H9 (cell line): ENCODE measurements at regions not wholly inside any gene's neighbourhood (a gene's known extent, or its start where the extent isn't known, plus 50 kb on each side); places are given as distances from the start of the nearest gene placed in this dataset.

ENCODE experiments used
- DNase-seq: peaks from one replicate; pipeline ENCODE4 v3.0.0-alpha.2; 2017
- H2AFZ ChIP-seq: one replicate; pipeline ENCODE4 v1.6.1; 2013; ENCODE audit warnings: mild to moderate bottlenecking, low read length, control low read depth, moderate library complexity
- H2AK5ac ChIP-seq: 2 replicates; pipeline ENCODE4 v1.6.1; 2013; ENCODE audit warnings: low read length, control low read depth, mixed read lengths; ENCODE audit not compliant: insufficient read length
- H2BK120ac ChIP-seq: one replicate; pipeline ENCODE4 v1.6.1; 2013; ENCODE audit warnings: low read depth, mild to moderate bottlenecking, low read length, control low read depth, inconsistent platforms; ENCODE audit not compliant: poor library complexity, severe bottlenecking
- H2BK12ac ChIP-seq: 2 replicates; pipeline ENCODE4 v1.6.1; 2013; ENCODE audit warnings: low read length, control low read depth, mixed read lengths, low read depth; ENCODE audit not compliant: insufficient read length
- H2BK15ac ChIP-seq: 2 replicates; pipeline ENCODE4 v1.6.1; 2013; ENCODE audit warnings: low read depth, low read length, control low read depth
- H2BK20ac ChIP-seq: one replicate; pipeline ENCODE4 v1.6.1; 2013; ENCODE audit warnings: low read depth, mild to moderate bottlenecking, low read length, control low read depth, inconsistent platforms; ENCODE audit not compliant: poor library complexity, severe bottlenecking
- H2BK5ac ChIP-seq: 2 replicates; pipeline ENCODE4 v1.6.1; 2013; ENCODE audit warnings: low read length, control low read depth, mixed read lengths; ENCODE audit not compliant: insufficient read length
- H3K14ac ChIP-seq: 2 replicates; pipeline ENCODE4 v1.6.1; 2013; ENCODE audit warnings: low read length, control low read depth; ENCODE audit not compliant: insufficient read depth
- H3K18ac ChIP-seq: 2 replicates; pipeline ENCODE4 v1.6.1; 2013; ENCODE audit warnings: low read depth, mild to moderate bottlenecking, mixed read lengths, low read length, control low read depth; ENCODE audit not compliant: insufficient read length
- H3K23ac ChIP-seq: 2 replicates; pipeline ENCODE4 v1.6.1; 2013; ENCODE audit warnings: low read length, control low read depth, mixed read lengths, low read depth; ENCODE audit not compliant: insufficient read length
- H3K23me2 ChIP-seq: 2 replicates; pipeline ENCODE4 v1.6.1; 2013; ENCODE audit warnings: low read depth, mild to moderate bottlenecking, mixed read lengths, low read length, control low read depth; ENCODE audit not compliant: insufficient read length, poor library complexity, severe bottlenecking
- H3K27ac ChIP-seq: 2 replicates; pipeline ENCODE4 v1.5.1; 2013; ENCODE audit warnings: low read length, control low read depth, mixed read lengths, low read depth; ENCODE audit not compliant: insufficient read length
- H3K27me3 ChIP-seq: 2 replicates; pipeline ENCODE4 v1.6.1; 2013; ENCODE audit warnings: low read length, control low read depth, inconsistent platforms; ENCODE audit not compliant: insufficient read depth
- H3K4ac ChIP-seq: 2 replicates; pipeline ENCODE4 v1.6.1; 2013; ENCODE audit warnings: low read depth, mild to moderate bottlenecking, control low read depth, inconsistent platforms, low read length, moderate library complexity
- H3K4me1 ChIP-seq: 2 replicates; pipeline ENCODE4 v1.6.1; 2013; ENCODE audit warnings: low read length, control low read depth, inconsistent platforms; ENCODE audit not compliant: insufficient read depth
- H3K4me2 ChIP-seq: 2 replicates; pipeline ENCODE4 v1.6.1; 2013; ENCODE audit warnings: low read length, control low read depth, mixed read lengths; ENCODE audit not compliant: insufficient read length, insufficient read depth
- H3K56ac ChIP-seq: 2 replicates; pipeline ENCODE4 v1.6.1; 2013; ENCODE audit warnings: low read depth, mild to moderate bottlenecking, mixed read lengths, low read length, control low read depth; ENCODE audit not compliant: insufficient read length
- H3K79me1 ChIP-seq: 2 replicates; pipeline ENCODE4 v1.6.1; 2013; ENCODE audit warnings: low read depth, mild to moderate bottlenecking, moderate library complexity, low read length, control low read depth, inconsistent platforms; ENCODE audit not compliant: insufficient read depth, poor library complexity, severe bottlenecking
- H3K79me2 ChIP-seq: 2 replicates; pipeline ENCODE4 v1.6.1; 2013; ENCODE audit warnings: low read length, control low read depth, inconsistent platforms; ENCODE audit not compliant: insufficient read depth
- H3K9ac ChIP-seq: 2 replicates; pipeline ENCODE4 v1.6.1; 2013; ENCODE audit warnings: low read length, control low read depth, mixed read lengths; ENCODE audit not compliant: insufficient read length; ENCODE audit errors: extremely low read depth
- H3K9me3 ChIP-seq: one replicate; pipeline ENCODE4 v1.6.1; 2013; ENCODE audit warnings: low read depth, low read length, inconsistent platforms; ENCODE audit not compliant: control insufficient read depth
- H3T11ph ChIP-seq: one replicate; pipeline ENCODE4 v1.6.1; 2013; ENCODE audit warnings: mild to moderate bottlenecking, low read length, control low read depth, inconsistent platforms
- H4K20me1 ChIP-seq: one replicate; pipeline ENCODE4 v1.6.1; 2013; ENCODE audit not compliant: control insufficient read depth, insufficient read length, insufficient read depth
- H4K5ac ChIP-seq: 2 replicates; pipeline ENCODE4 v1.6.1; 2013; ENCODE audit warnings: low read depth, mild to moderate bottlenecking, mixed read lengths, low read length, control low read depth; ENCODE audit not compliant: insufficient read length
- H4K8ac ChIP-seq: replicated peaks from 2 replicates; pipeline ENCODE4 v1.6.1; 2013; ENCODE audit warnings: low read length, control low read depth, mixed read lengths, low read depth; ENCODE audit not compliant: insufficient read length
- H4K91ac ChIP-seq: 2 replicates; pipeline ENCODE4 v1.6.1; 2013; ENCODE audit warnings: low read depth, mild to moderate bottlenecking, moderate library complexity, mixed read lengths, low read length, control low read depth; ENCODE audit not compliant: insufficient read length
- H3K27ac Mint-ChIP-seq, 3 experiments: 2 replicates in 2 of 3; 3 replicates in 1 of 3; pipeline ENCODE4 v1.8.0; 2020 to 2021; ENCODE audit warnings: mixed read lengths in 3 of 3, mild to moderate bottlenecking in 1 of 3, moderate library complexity in 1 of 3
- H3K27me3 Mint-ChIP-seq: 2 replicates; pipeline ENCODE4 v1.8.0; 2021; ENCODE audit warnings: low read depth, mild to moderate bottlenecking, moderate library complexity, mixed read lengths
- H3K36me3 Mint-ChIP-seq, 3 experiments: 2 replicates in 2 of 3; 3 replicates in 1 of 3; pipeline ENCODE4 v1.8.0; 2020 to 2021; ENCODE audit warnings: low read depth in 3 of 3, mixed read lengths in 3 of 3; ENCODE audit not compliant: insufficient read depth in 1 of 3
- H3K4me1 Mint-ChIP-seq, 2 experiments: 2 replicates each; pipeline ENCODE4 v1.8.0; 2020; ENCODE audit warnings: mixed read lengths in 2 of 2
- H3K4me3 Mint-ChIP-seq, 2 experiments: 2 replicates in 1 of 2; 3 replicates in 1 of 2; pipeline ENCODE4 v1.8.0; 2020 to 2021; ENCODE audit warnings: mild to moderate bottlenecking in 2 of 2, mixed read lengths in 2 of 2, moderate library complexity in 1 of 2
- H3K9me3 Mint-ChIP-seq, 2 experiments: 2 replicates in 1 of 2; 3 replicates in 1 of 2; pipeline ENCODE4 v1.8.0; 2020; ENCODE audit warnings: mild to moderate bottlenecking in 2 of 2, mixed read lengths in 2 of 2, moderate library complexity in 1 of 2
- CTCF ChIP-seq: fragments of 200-600 bp; sonication (generic); conservative IDR thresholded peaks from 3 replicates; pipeline ENCODE4 v1.8.0; 2021; ENCODE audit warnings: antibody characterized with exemption, mild to moderate bottlenecking
- WGBS: extraction: QIAGEN DNeasy Blood & Tissue Kit; methylation state at CpG from one replicate; pipeline ENCODE4 v1.1.7; 2013; ENCODE audit warnings: missing lambda C conversion rate, low lambda C conversion rate, mixed read lengths; ENCODE audit not compliant: insufficient read length; ENCODE audit errors: extremely low coverage; 5-methylcytosine and 5-hydroxymethylcytosine counted together

DNA sequence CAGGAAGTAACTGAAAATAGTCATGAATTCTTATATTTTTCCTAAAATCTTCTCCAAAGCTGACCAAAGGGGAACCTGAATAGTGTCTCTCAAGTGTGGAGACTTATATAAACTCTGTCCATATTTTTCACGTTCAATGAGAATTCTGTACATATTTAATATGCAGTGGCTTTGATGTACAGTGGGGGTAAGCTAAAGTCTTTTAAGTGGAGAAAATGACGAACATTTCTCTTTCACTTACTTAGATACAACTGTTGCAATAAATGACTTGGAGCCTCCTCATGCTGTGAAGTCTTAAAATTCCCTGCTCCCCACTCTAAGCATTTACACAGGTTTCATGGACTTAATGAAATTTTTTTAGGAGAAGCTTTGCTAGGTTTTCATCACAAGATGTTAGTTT lies 1196.7 kb downstream of the EFNB2 start:
- Histone ChIP-seq H3K27ac (no peak overlapping the region), H3K14ac (no peak overlapping the region), H3K23me2 (no peaks in the 10 kb centered on the region), H2AK5ac (no peak overlapping the region), H2BK12ac (no peak overlapping the region), H4K5ac (no peak overlapping the region), H3K79me2 (no peaks in the 10 kb centered on the region), H3K56ac (no peak overlapping the region), H3K9me3 (no peaks in the 10 kb centered on the region), H2BK120ac (no peak overlapping the region), H2BK5ac (no peak overlapping the region), H3K23ac (no peak overlapping the region), H3T11ph (no peak overlapping the region), H3K4ac (no peak overlapping the region), H3K79me1 (no peaks in the 10 kb centered on the region), H3K4me1 (peaks cover 2% of the 10 kb centered on the region; the same call in 1 of the 2 replicates), H3K4me2 (no peak overlapping the region), H2AFZ (no peak overlapping the region), H4K20me1 (no peaks in the 10 kb centered on the region), H4K8ac (no peak overlapping the region), H3K18ac (no peak overlapping the region), H3K27me3 (no peaks in the 10 kb centered on the region), H2BK15ac (no peak overlapping the region), H4K91ac (no peak overlapping the region), H3K9ac (no peak overlapping the region), H2BK20ac (no peak overlapping the region)
- Mint-ChIP-seq H3K4me3 (no peak overlapping the region), H3K9me3 (no peaks in the 10 kb centered on the region), H3K36me3 (no peaks in the 10 kb centered on the region), H3K27ac (no peak overlapping the region; a peak in 1 of 7 replicates), H3K4me1 (peaks cover 3 to 7% of the 10 kb centered on the region in 2 experiments; a peak in 3 of 4 replicates), H3K27me3 (no peaks in the 10 kb centered on the region)
- DNase-seq = no peak
- no CpG with 5 or more reads among the region's 2 CpGs for WGBS
- TF ChIP-seq CTCF = no peak
